Karpas-422 (cell line): ENCODE measurements at regions not wholly inside any gene's neighbourhood (a gene's known extent, or its start where the extent isn't known, plus 50 kb on each side); places are given as distances from the start of the nearest gene placed in this dataset. TPM values are rescaled to one million over a fixed set of nuclear protein-coding genes. Genes with fewer than 3 reads are reported as not detected.

Experiments used
- DNase-seq: peaks from one replicate; pipeline ENCODE4 v3.0.0-alpha.2; 2015
- H2AFZ ChIP-seq: fragments of 200-600 bp; sonication (generic); 2 replicates; pipeline ENCODE4 v1.6.1; 2014; ENCODE audit warnings: antibody characterized with exemption, low read length, mixed read lengths
- H3K27ac ChIP-seq: fragments of 200-600 bp; sonication (generic); 2 replicates; pipeline ENCODE4 v1.5.1; 2014; ENCODE audit warnings: mild to moderate bottlenecking, low read length, moderate library complexity
- H3K27me3 ChIP-seq: fragments of 200-600 bp; sonication (generic); 2 replicates; pipeline ENCODE4 v1.6.1; 2014; ENCODE audit warnings: low read length, mixed read lengths
- H3K36me3 ChIP-seq: fragments of 200-600 bp; sonication (generic); 2 replicates; pipeline ENCODE4 v1.6.1; 2014; ENCODE audit warnings: low read length, mixed read lengths; ENCODE audit not compliant: insufficient read depth
- H3K4me1 ChIP-seq: fragments of 200-600 bp; sonication (generic); 2 replicates; pipeline ENCODE4 v1.6.1; 2014; ENCODE audit warnings: mild to moderate bottlenecking, low read length, mixed read lengths
- H3K4me2 ChIP-seq: fragments of 200-600 bp; sonication (generic); 2 replicates; pipeline ENCODE4 v1.6.1; 2014; ENCODE audit warnings: low read length, low read depth, mild to moderate bottlenecking; ENCODE audit not compliant: poor library complexity, severe bottlenecking
- H3K4me3 ChIP-seq: fragments of 200-600 bp; sonication (generic); 2 replicates; pipeline ENCODE4 v1.5.1; 2014; ENCODE audit warnings: mild to moderate bottlenecking, antibody characterized with exemption, low read length, mixed read lengths
- H3K79me2 ChIP-seq: fragments of 200-600 bp; sonication (generic); 2 replicates; pipeline ENCODE4 v1.6.1; 2014; ENCODE audit warnings: mild to moderate bottlenecking, low read length, mixed read lengths
- H3K9ac ChIP-seq: fragments of 200-600 bp; sonication (generic); 2 replicates; pipeline ENCODE4 v1.6.0; 2014; ENCODE audit warnings: low read length
- H3K9me2 ChIP-seq: fragments of 200-600 bp; sonication (generic), shearing (Covaris generic); replicated peaks from 2 replicates; pipeline ENCODE4 v1.6.0; 2014; ENCODE audit warnings: mild to moderate bottlenecking, low read length, moderate library complexity; ENCODE audit not compliant: insufficient read depth
- H3K9me3 ChIP-seq: fragments of 300-700, 200-600 bp; sonication (generic); 2 replicates; pipeline ENCODE4 v1.6.1; 2014; ENCODE audit warnings: low read length, mixed read lengths
- H4K20me1 ChIP-seq: fragments of 200-600 bp; sonication (generic); 2 replicates; pipeline ENCODE4 v1.6.1; 2014; ENCODE audit warnings: mild to moderate bottlenecking, antibody characterized with exemption, low read length, low read depth; ENCODE audit not compliant: insufficient read depth
- small RNA-seq: library from RNA; depleted of rRNA; stranded (forward); fragments of <200 nt; gene quantifications from one replicate; pipeline ENCODE3, GENCODE V24; 2014

DNA sequence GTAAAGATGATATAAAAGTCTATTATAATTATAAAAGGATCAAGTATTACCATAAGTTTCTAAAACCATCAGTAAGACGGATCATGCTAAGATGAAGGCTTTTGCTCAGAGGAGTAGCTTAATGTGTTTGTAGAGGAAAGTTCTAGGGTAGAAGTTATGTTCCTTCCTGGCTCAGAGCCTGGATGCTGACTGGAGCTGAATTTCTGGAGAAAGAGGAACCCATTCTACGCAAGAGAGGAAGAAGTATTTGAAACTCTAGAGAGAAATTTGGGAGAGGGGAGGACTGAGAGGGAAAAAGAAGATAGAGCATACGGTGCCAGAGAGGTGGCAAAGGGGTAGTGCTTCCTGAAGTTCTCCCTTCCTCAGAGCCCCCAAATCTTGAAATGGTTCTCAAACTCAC is 51.4 kb upstream of the SGCG start:
- H3K4me1 ChIP-seq = no peaks in the 10 kb centered on the region
- no peaks in the 10 kb centered on the region for H4K20me1 ChIP-seq
- no peak overlapping the region for H2AFZ ChIP-seq
- no peak overlapping the region for H3K27ac ChIP-seq
- no peak for DNase-seq
- H3K9me3 ChIP-seq = no peaks in the 10 kb centered on the region
- H3K27me3 ChIP-seq = peaks cover 4% of the 10 kb centered on the region; the same call in 1 of the 2 replicates
- H3K9me2 ChIP-seq = no peaks in the 10 kb centered on the region
- no peak overlapping the region for H3K4me3 ChIP-seq
- no peaks in the 10 kb centered on the region for H3K79me2 ChIP-seq
- H3K9ac ChIP-seq = no peak overlapping the region
- H3K4me2 ChIP-seq = no peak overlapping the region
- H3K36me3 ChIP-seq = no peaks in the 10 kb centered on the region

Small RNA genes in the stretch of these regions (small RNA-seq; reads per million reads assigned to genes)
- gene MTND3P1 (not detected), gene RF00049 (0.12 reads per million)
